OCI-M2 (cell line): ENCODE measurements at regions not wholly inside any gene's neighbourhood (a gene's known extent, or its start where the extent isn't known, plus 50 kb on each side); places are given as distances from the start of the nearest gene placed in this dataset.

Experiments used
- DNase-seq: peaks from one replicate; lab custom pipeline; 2025; ENCODE audit not compliant: unreplicated experiment; lab: John Stamatoyannopoulos, UW

- DNase-seq: no peak
Measured at GRCh38 chr13:106302843-106303242, 232.6 kb downstream of the EFNB2 start.

- DNase-seq: no peak
Measured at GRCh38 chr13:106302011-106302410, 233.5 kb downstream of the EFNB2 start.

- no peak for DNase-seq
Measured at GRCh38 chr13:106299621-106300020, 235.8 kb downstream of the EFNB2 start.

- no peak for DNase-seq
Measured at GRCh38 chr13:106297283-106297682, 238.2 kb downstream of the EFNB2 start.

GRCh38 chr13:106296723-106297122 lies 238.7 kb downstream of the EFNB2 start:
- DNase-seq: no peak

GRCh38 chr13:106295971-106296370 lies 239.5 kb downstream of the EFNB2 start:
- no peak for DNase-seq

GRCh38 chr13:106291006-106291405 lies 244.5 kb downstream of the EFNB2 start:
- DNase-seq: no peak

- DNase-seq: no peak
Measured at GRCh38 chr13:106287351-106287750, 248.1 kb downstream of the EFNB2 start.

GRCh38 chr13:106286811-106287210 lies 248.7 kb downstream of the EFNB2 start:
- no peak for DNase-seq

- no peak for DNase-seq
Measured at GRCh38 chr13:106284358-106284757, 251.1 kb downstream of the EFNB2 start.

GRCh38 chr13:106281426-106281825 lies 254.0 kb downstream of the EFNB2 start:
- DNase-seq: no peak

- DNase-seq: no peak
Measured at GRCh38 chr13:106277484-106278154, 257.8 kb downstream of the EFNB2 start.

- DNase-seq: no peak
Measured at GRCh38 chr13:106276876-106277275, 258.6 kb downstream of the EFNB2 start.

- no peak for DNase-seq
Measured at GRCh38 chr13:106275446-106276032, 259.9 kb downstream of the EFNB2 start.

GRCh38 chr13:106274551-106275203 lies 260.8 kb downstream of the EFNB2 start:
- no peak for DNase-seq

GRCh38 chr13:106263801-106264200 lies 271.7 kb downstream of the EFNB2 start:
- no peak for DNase-seq

GRCh38 chr13:106262886-106263285 lies 272.6 kb downstream of the EFNB2 start:
- DNase-seq: no peak

- DNase-seq: no peak
Measured at GRCh38 chr13:106261450-106261849, 274.0 kb downstream of the EFNB2 start.

GRCh38 chr13:106260352-106260751 lies 275.1 kb downstream of the EFNB2 start:
- no peak for DNase-seq

GRCh38 chr13:106259928-106260327 lies 275.5 kb downstream of the EFNB2 start:
- no peak for DNase-seq

- no peak for DNase-seq
Measured at GRCh38 chr13:106246666-106247188, 288.7 kb downstream of the EFNB2 start.

GRCh38 chr13:106246242-106246641 lies 289.2 kb downstream of the EFNB2 start:
- DNase-seq: no peak
